ENCODE measurements at regions not wholly inside any gene's neighbourhood (a gene's known extent, or its start where the extent isn't known, plus 50 kb on each side); places are given as distances from the start of the nearest gene placed in this dataset.

DNA sequence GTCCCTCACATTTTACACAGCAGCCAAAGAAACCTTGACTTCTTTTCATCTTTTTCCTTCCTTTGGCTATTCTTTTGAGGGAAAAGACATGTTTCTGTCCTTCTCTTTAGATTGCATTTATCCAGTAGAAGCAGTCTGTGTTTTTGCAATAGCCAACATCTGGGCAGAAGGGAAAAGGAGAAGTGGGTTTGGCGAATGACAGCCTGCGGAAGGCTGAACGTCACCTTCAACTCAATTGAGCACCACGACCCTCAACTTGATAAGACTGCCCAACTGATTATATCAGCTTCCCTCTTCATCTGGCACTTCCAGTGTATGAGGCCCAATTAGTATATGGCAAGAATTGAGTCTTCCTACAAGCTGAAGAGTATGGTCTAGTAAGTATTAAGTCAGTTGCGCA is 1997.6 kb upstream of the WWC1 start:
- TF ChIP-seq, protein P1, sequence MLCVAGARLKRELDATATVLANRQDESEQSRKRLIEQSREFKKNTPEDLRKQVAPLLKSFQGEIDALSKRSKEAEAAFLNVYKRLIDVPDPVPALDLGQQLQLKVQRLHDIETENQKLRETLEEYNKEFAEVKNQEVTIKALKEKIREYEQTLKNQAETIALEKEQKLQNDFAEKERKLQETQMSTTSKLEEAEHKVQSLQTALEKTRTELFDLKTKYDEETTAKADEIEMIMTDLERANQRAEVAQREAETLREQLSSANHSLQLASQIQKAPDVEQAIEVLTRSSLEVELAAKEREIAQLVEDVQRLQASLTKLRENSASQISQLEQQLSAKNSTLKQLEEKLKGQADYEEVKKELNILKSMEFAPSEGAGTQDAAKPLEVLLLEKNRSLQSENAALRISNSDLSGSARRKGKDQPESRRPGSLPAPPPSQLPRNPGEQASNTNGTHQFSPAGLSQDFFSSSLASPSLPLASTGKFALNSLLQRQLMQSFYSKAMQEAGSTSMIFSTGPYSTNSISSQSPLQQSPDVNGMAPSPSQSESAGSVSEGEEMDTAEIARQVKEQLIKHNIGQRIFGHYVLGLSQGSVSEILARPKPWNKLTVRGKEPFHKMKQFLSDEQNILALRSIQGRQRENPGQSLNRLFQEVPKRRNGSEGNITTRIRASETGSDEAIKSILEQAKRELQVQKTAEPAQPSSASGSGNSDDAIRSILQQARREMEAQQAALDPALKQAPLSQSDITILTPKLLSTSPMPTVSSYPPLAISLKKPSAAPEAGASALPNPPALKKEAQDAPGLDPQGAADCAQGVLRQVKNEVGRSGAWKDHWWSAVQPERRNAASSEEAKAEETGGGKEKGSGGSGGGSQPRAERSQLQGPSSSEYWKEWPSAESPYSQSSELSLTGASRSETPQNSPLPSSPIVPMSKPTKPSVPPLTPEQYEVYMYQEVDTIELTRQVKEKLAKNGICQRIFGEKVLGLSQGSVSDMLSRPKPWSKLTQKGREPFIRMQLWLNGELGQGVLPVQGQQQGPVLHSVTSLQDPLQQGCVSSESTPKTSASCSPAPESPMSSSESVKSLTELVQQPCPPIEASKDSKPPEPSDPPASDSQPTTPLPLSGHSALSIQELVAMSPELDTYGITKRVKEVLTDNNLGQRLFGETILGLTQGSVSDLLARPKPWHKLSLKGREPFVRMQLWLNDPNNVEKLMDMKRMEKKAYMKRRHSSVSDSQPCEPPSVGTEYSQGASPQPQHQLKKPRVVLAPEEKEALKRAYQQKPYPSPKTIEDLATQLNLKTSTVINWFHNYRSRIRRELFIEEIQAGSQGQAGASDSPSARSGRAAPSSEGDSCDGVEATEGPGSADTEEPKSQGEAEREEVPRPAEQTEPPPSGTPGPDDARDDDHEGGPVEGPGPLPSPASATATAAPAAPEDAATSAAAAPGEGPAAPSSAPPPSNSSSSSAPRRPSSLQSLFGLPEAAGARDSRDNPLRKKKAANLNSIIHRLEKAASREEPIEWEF (IDR thresholded peaks at IDR 0.05; ENCODE audit: insufficient replicate concordance, low read depth, low read length) = no peak
- TF ChIP-seq CTCF (IDR thresholded peaks at IDR 0.05 in 2 of 3, conservative IDR thresholded peaks at IDR 0.05 in 1 of 3; ENCODE audit: control insufficient read depth in 2 of 3, extremely low read depth in 1 of 3, insufficient read depth in 1 of 3, low read depth in 3 of 3, low read length in 3 of 3) (no peak), EGR1 (IDR thresholded peaks at IDR 0.05; ENCODE audit: borderline replicate concordance in 1 of 2, low read depth in 2 of 2, low read length in 2 of 2) (no peak), STAT1 (conservative IDR thresholded peaks at IDR 0.05) (no peak), ETV6 (conservative IDR thresholded peaks at IDR 0.05 in 1 of 2, IDR thresholded peaks at IDR 0.05 in 1 of 2; ENCODE audit: borderline replicate concordance in 1 of 2, low read depth in 1 of 2) (no peak), MAX (IDR thresholded peaks at IDR 0.05; ENCODE audit: low read depth, low read length) (no peak), POLR2AphosphoS5 (IDR thresholded peaks at IDR 0.05; ENCODE audit: low read length) (no peak), WRNIP1 (IDR thresholded peaks at IDR 0.05; ENCODE audit: borderline replicate concordance, low read depth, low read length) (no peak), POLR2A (IDR thresholded peaks at IDR 0.05; ENCODE audit: low read depth, low read length) (no peak), EP300 (IDR thresholded peaks at IDR 0.05; ENCODE audit: borderline replicate concordance in 1 of 2, control insufficient read depth in 1 of 2, low read depth in 2 of 2, low read length in 2 of 2) (no peak), EZH2 (IDR thresholded peaks at IDR 0.05; ENCODE audit: borderline replicate concordance, control insufficient read depth, low read depth, low read length) (no peak), ESRRA (IDR thresholded peaks at IDR 0.05; ENCODE audit: low read length) (no peak)

All from GM12878 (cell line).